Bone marrow (tissue), 2 donors: ENCODE measurements at regions not wholly inside any gene's neighbourhood (a gene's known extent, or its start where the extent isn't known, plus 50 kb on each side); places are given as distances from the start of the nearest gene placed in this dataset.

ENCODE experiments used
- DNase-seq, 2 donors: peaks; one replicate each; lab custom pipeline; 2025; lab: John Stamatoyannopoulos, UW

- DNase-seq, result no peak
Observed at GRCh38 chr7:20945451-20945850, 158.8 kb upstream of the SP8 start.

DNA sequence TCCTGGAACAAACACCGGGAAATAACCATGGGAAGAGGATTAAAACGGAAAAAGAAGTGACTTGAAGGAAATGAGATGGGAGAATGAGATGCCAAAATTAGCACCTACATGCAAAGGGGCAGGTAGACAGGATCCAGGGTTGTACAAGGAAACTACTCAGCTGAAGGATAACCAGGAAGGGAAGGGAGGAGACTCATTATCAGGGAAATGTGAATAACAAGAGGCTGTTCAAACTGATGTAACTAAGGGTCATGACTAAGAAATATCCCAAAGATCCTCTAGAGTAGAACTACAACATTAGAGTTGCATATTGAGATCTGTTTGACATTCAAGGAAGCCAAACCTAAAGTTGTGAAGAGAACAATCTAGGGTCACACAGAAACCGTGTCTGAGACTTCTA lies 166.2 kb upstream of the SP8 start:
- DNase-seq, result no peak

DNA sequence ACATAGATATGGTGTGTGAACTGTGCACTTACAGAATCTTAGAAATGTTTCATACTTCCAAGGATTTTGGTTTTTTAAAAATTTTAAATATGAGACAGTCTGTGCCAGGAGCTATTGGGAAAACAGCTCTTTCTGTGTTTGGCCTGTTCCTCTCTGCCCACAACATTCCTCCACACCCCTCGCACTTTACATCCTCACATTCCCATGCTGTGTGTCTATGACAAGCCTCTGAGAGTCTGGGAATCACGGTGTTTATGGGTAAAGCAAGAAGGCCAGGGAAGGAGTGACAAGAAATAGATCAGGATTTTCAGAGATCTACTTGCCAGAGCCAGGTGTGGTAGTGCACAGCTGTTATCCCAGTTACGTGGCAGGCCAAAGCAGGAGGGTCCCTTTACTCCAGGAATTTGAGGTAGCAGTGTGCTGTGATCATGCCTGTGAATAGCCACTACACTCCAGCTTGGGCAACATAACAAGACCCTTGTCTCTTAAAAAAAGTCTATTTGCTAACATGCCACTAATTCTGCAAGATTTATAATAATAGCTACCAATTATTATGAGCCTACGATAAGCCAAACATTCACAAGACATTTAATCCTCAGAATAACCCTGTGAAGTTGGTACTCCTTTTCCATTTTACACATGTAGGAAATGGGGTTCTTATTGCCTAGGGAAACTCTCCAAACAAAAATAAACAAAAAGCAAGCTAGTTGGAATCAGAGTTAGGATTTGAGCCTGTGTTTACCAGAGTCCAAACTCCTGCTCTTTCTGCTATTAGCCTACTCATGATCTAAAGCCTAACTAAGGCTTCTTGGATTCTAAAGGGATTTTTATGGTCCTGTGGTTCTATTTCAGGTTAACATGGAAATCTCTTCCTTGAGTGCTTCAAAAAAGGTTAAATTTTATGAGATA lies 168.3 kb upstream of the SP8 start:
- no peak for DNase-seq

GRCh38 chr7:20958572-20958971 lies 171.9 kb upstream of the SP8 start:
- DNase-seq, result no peak

- no peak for DNase-seq
Observed at GRCh38 chr7:20959281-20959680, 172.6 kb upstream of the SP8 start.

DNA sequence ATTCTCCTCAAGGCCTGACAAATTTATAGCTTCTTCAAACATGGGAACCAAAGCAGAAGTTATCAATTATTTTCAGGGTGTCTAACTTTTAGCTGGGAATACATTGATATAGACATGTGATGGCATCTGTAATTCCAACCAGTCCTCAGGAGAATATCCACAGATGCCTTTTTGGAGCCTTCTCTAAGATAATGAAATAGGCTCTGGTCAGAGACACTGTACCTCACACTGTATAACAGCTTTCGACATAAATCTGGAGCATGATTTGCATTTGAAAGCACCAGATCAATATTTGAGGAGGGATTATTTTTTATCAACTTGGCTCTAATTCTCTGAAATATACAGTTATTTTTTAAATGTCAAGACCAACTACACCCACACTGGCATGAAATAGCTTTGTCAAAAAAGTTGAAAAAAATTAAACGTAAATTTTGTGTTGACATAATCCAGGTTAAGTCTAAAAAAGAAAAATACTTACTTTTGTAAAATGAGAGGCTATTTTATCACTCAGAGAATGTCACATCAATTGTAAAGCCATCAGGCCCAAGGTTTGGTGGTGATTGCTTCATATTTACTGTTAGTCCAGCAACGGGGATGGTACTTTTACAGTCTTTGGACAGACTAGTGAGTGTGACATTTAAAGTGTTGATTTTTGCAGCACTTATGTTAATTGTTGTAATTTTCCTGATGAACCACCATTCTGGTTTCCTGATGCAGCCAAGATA lies 177.0 kb upstream of the SP8 start:
- DNase-seq, result no peak

DNA sequence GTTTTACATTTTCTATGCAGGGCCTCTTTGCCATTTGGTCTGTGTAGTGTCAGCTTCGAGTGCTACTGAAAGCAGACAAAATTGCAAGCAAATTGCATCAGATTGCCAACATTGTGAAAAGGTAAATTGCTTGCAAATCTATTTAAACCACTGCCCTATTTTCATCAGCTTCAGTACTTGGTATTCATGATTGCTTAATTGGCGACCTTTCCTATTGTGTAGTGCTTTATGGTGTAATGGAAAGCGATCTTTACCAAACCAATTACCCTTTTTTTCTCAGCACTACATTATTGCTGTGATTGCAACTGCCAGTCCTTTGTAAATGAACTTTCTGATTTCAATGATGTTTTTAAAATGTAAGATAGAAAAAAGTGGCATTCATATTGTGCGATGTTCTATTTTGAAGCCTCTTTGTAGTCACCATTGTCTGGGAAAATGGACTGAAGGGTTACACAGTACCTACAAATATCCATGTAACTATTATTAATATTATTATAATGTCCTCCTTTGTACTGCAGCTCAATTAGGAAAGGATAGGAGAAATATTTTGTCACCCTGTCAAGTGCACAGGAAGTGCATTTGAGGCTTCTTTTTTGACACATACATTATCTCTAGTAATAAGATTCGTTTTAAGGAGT lies 177.7 kb upstream of the SP8 start:
- no peak for DNase-seq

DNA sequence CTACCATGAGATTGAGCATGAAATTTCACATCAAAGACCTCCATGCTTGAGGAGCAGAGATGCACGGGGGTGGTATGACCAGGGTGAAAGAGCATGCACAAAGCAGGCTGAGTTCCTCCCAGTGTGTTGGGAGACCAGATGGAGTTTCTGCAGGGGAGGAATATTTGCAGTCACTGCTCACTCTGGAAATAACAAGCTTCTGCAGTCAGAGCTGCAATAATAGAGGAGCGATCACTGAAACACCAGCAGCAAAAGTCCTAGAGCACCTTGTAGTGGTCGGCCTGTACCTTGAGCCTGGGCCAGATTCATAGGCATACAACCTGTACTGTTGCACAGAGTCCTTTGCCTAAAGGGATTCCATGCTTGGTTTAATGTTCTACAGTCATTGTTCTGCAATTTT lies 184.5 kb upstream of the SP8 start:
- no peak for DNase-seq

- DNase-seq, result no peak
Observed at GRCh38 chr7:20980232-20980631, 193.5 kb upstream of the SP8 start.

GRCh38 chr7:20980668-20981264 lies 194.1 kb upstream of the SP8 start:
- no peak for DNase-seq

DNA sequence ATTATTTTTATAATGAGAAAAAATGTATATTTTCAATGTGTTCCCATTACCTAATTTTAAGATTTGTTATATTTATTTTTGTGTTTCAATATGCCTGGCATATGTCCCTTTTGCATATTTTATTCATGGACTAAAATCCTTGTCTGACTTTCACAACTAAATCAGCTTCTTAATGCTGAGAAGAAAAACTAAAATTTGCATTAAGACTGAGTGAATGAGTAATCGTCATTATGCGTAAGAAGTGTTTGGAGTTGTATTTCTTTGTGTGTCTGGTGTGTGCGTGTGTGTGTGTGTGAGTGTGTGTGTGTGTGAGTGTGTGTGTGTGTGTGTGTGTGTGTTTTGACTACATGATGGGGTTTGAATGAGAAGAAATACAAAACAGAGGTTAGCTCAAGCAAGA lies 201.7 kb upstream of the SP8 start:
- no peak for DNase-seq

DNA sequence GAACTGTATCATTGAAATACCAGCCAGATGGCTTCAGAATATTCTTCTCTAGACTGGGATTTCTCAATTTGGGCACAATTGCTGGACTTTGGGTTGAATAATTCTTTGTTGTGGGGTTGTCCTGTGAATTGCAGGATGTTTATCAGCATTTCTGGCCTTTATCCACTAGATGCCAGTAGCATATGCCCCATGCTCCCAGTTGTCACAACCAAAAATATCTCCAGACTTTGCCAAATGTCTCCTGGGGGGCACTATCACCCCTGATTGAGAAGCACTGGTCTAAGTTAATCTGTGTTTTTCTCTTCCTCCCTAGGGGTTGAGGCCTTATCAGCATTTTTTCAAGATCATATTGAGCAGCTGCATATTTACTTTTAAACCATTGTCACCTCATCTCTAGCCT lies 204.9 kb upstream of the SP8 start:
- no peak for DNase-seq

GRCh38 chr7:20993693-20994092 lies 207.0 kb upstream of the SP8 start:
- DNase-seq, result no peak

GRCh38 chr7:20998309-20998708 lies 211.6 kb upstream of the SP8 start:
- DNase-seq, result no peak

GRCh38 chr7:21011153-21011552 lies 224.5 kb upstream of the SP8 start:
- no peak for DNase-seq

- DNase-seq, result no peak
Observed at GRCh38 chr7:21013765-21014539, 227.3 kb upstream of the SP8 start.

GRCh38 chr7:21020667-21021066 lies 234.0 kb upstream of the SP8 start:
- DNase-seq, result no peak

GRCh38 chr7:21023841-21024484 lies 237.3 kb upstream of the SP8 start:
- DNase-seq, result no peak

GRCh38 chr7:21024485-21024867 lies 237.8 kb upstream of the SP8 start:
- no peak for DNase-seq

GRCh38 chr7:21028186-21028585 lies 241.5 kb upstream of the SP8 start:
- DNase-seq, result no peak

DNA sequence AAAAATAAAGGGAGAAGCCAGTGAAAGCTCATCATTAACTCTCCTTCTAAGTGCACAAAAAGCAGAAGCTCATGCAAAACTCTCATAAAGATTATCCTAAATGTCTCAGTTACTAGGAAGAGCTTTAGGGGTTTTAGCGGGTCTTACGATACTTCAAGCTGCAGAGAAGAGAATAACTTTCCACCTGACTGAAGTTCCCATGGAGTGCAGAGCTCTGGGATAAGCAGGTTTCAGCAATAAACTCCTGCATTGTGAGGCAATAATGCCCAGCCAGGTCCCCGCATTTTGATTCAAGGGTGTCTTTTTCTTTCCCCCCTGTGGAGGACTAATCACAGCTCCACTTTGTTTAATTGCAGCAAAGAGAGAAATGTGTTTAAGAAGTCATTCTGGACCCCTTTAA lies 241.9 kb upstream of the SP8 start:
- DNase-seq, result no peak
